ENCODE measurements at regions not wholly inside any gene's neighbourhood (a gene's known extent, or its start where the extent isn't known, plus 50 kb on each side); places are given as distances from the start of the nearest gene placed in this dataset.

- peak; percentile 19 for DNase-seq
- no peak overlapping the region; the same call in 1 of the 2 replicates for H4K5ac ChIP-seq (ENCODE audit: low read depth, low read length)
- no peaks in the 10 kb centered on the region for H3K79me1 ChIP-seq (ENCODE audit: low read depth in 1 of 2, low read length in 2 of 2)
- no peak overlapping the region for H3K23ac ChIP-seq (ENCODE audit: low read depth, low read length)
- no peaks in the 10 kb centered on the region; the same call in 1 of the 2 replicates for H3K4me1 ChIP-seq (ENCODE audit: control insufficient read depth, insufficient read depth, low read length)
- H3K18ac ChIP-seq (ENCODE audit: low read depth, low read length) = peak overlapping the region; percentile 18; the same call in 1 of the 2 replicates
- no peak overlapping the region for H3K56ac ChIP-seq (ENCODE audit: extremely low read depth, insufficient read depth, low read length)
- H3K4ac ChIP-seq (ENCODE audit: low read depth, low read length) = no peak overlapping the region
- intact Hi-C loops (cut with micrococcal nuclease) = no loop called here
- no peak overlapping the region for H4K91ac ChIP-seq (ENCODE audit: insufficient read depth, low read depth, low read length)
- no peak overlapping the region for H2BK15ac ChIP-seq (ENCODE audit: low read depth, low read length)
- H2AFZ ChIP-seq (replicated peaks; ENCODE audit: low read length, poor library complexity) = no peak overlapping the region
- no peak overlapping the region for H3K9ac ChIP-seq (ENCODE audit: low read depth, low read length)
- TF ChIP-seq SMC3 (IDR thresholded peaks at IDR 0.05; ENCODE audit: low read depth, low read length) (no peak), CTCF (conservative IDR thresholded peaks at IDR 0.05; ENCODE audit: low read depth, low read length) (no peak), POLR2A (IDR thresholded peaks at IDR 0.05; ENCODE audit: low read depth, low read length) (no peak), RFX5 (IDR thresholded peaks at IDR 0.05; ENCODE audit: low read depth, low read length) (no peak), RCOR1 (IDR thresholded peaks at IDR 0.05; ENCODE audit: insufficient replicate concordance, low read length) (no peak), MAFK (IDR thresholded peaks at IDR 0.05; ENCODE audit: low read depth, low read length) (no peak), NFE2L2 (IDR thresholded peaks at IDR 0.05; ENCODE audit: low read depth, low read length) (no peak), ELK1 (IDR thresholded peaks at IDR 0.05; ENCODE audit: borderline replicate concordance, low read depth, low read length) (no peak), FOS (IDR thresholded peaks at IDR 0.05; ENCODE audit: low read depth, low read length) (no peak), BHLHE40 (IDR thresholded peaks at IDR 0.05; ENCODE audit: low read depth, low read length) (no peak), USF2 (IDR thresholded peaks at IDR 0.05; ENCODE audit: low read depth, low read length) (no peak), RAD21 (IDR thresholded peaks at IDR 0.05; ENCODE audit: low read length) (no peak)
- in situ Hi-C loops (cut with MboI; ENCODE audit: low sequenced_read_pairs) = no loop called here
- H3K27me3 ChIP-seq (ENCODE audit: control insufficient read depth, insufficient read depth, low read length) = no peaks in the 10 kb centered on the region
- H4K20me1 ChIP-seq (ENCODE audit: insufficient read depth, low read length) = no peaks in the 10 kb centered on the region
- H2BK20ac ChIP-seq (ENCODE audit: low read depth, low read length) = no peak overlapping the region
- H3K27ac ChIP-seq (ENCODE audit: insufficient read depth, low read length) = no peak overlapping the region
- H2BK120ac ChIP-seq (ENCODE audit: low read depth, low read length) = no peak overlapping the region
- no peak overlapping the region for H2BK5ac ChIP-seq (ENCODE audit: low read depth, low read length, poor library complexity, severe bottlenecking)
- no peak overlapping the region for H2AK5ac ChIP-seq (ENCODE audit: low read depth, low read length)
- H4K8ac ChIP-seq (ENCODE audit: low read depth in 2 of 2, low read length in 2 of 2) = no peak overlapping the region
- CTCF ChIA-PET = no interaction called here
- ATAC-seq (ENCODE audit: low read depth) = peak; percentile 27; the same call in 1 of the 2 replicates
- H3K36me3 ChIP-seq (ENCODE audit: control insufficient read depth, insufficient read depth, low read length) = no peaks in the 10 kb centered on the region
- BruUV-seq (replicated peaks) = no TSS peak
- peaks cover 2% of the 10 kb centered on the region; the same call in 1 of the 2 replicates for H3K9me1 ChIP-seq (ENCODE audit: insufficient read depth, low read length)
- H3K4me2 ChIP-seq (ENCODE audit: low read depth, low read length) = no peak overlapping the region
- H2AK9ac ChIP-seq (replicated peaks; ENCODE audit: low read depth, low read length, poor library complexity) = no peak overlapping the region
- no peak overlapping the region for H3K14ac ChIP-seq (replicated peaks; ENCODE audit: low read depth, low read length)
- no peak overlapping the region for H3K4me3 ChIP-seq (ENCODE audit: insufficient read depth, low read depth, low read length)
- dilution Hi-C loops (cut with HindIII; ENCODE audit: low sequenced_read_pairs, unreplicated experiment) = no loop called here
- POLR2A ChIA-PET (ENCODE audit: unreplicated experiment) = no interaction called here
- WGBS, 2 experiments (ENCODE audit: extremely low coverage in 2 of 2, insufficient read length in 1 of 2) = no CpG with 5 or more reads among the region's 1 CpG
- H3K9me3 ChIP-seq (ENCODE audit: control insufficient read depth, insufficient read depth, low read length) = no peaks in the 10 kb centered on the region
Measured at GRCh38 chr5:145221416-145221815, 613.7 kb downstream of the PRELID2 start.

All from IMR-90 (cell line).